GM19035 (cell line): ENCODE measurements at regions not wholly inside any gene's neighbourhood (a gene's known extent, or its start where the extent isn't known, plus 50 kb on each side); places are given as distances from the start of the nearest gene placed in this dataset.

Experiments used
- ATAC-seq: cut with Tn5 transposase; IDR thresholded peaks from one replicate; pipeline ENCODE4 v1.9.1; 2021; ENCODE audit not compliant: unreplicated experiment

DNA sequence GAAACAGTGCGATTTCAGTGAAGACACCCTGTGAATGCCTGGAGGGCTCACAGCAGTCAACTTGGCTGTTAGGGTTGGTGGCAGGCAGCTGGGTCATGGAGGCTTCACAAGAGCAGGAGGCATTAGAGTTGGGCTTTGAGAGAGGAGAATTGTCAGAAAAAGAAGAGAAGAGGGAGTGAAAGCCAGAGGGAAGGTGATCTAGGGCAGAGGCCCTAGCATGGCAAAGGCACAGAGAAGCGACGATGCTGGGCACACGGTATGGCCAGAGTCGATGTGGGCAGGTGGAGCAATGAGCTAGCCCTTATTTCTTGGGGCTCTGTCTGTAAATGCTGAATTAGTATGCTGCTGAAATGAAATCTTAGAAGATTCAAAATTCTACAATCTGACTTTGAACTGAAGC, 52.6 kb upstream of the OLFM4 start:
- no peak for ATAC-seq

DNA sequence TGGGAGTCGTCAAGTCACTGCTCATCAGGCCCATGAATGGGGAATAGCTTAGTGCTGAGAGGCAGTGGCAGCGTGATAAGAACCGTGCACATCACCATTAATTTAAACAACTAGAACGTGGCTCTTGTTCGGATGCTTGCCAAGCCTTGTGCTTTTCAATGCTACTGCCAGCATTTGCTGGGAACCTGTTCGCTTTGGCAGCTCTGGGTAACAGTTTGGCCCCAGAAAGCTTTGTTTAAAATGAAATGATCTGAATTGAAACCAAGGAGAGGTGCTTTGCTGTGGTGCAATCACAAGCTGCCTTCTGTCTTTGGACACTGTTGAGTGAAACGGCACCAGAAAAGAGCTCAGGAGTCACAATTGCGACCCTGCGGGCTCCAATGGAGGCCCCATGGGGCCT, 53.5 kb upstream of the OLFM4 start:
- no peak for ATAC-seq

GRCh38 chr13:52974711-52975110, 53.9 kb upstream of the OLFM4 start:
- ATAC-seq: no peak

DNA sequence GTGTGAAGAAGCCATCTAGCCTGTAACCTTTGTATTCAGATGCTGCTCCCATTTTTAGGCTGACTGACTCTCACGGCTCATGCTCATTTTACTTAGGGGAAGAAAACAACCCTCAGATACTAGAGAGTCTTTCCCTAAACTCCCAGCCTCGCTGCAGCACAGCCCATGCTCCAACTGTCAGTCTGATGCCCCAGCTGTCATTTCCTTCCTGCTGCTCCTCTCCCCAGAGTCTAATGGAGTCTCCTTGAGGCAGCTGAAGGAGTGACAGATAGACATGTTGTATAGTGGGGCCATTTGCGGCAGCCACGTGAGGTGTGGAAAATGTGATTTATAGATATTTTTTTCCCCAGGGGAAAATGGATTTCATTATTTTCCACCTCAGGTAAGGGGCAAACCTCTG, 59.2 kb upstream of the OLFM4 start:
- no peak for ATAC-seq

DNA sequence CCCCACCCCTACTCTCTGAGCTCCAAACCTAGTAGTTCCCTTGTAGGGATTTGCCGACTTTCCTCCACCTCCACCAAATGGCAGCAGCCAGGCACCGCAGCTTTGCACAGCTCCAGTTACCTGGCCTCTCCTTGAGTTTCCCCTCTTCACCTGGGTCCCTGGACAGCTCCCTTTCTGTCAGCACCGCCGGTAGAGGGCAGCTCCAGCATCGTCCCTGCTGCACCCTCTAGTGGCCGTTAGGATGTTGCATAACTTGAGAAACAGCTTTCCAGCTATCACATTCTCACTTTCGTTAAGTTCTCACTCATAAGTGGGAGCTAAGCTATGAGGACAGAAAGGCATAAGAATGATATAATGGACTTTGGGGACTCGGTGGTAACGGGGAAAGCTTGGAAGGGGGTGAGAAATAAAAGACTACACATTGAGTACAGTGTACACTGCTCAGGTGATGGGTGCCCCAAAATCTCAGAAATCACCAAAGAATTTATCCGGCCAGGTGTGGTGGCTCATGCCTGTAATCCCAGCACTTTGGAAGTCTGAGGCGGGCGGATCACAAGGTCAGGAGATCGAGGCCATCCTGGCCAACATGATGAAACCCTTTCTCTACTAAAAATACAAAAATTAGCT, 60.4 kb upstream of the OLFM4 start:
- ATAC-seq: peak; percentile 98

DNA sequence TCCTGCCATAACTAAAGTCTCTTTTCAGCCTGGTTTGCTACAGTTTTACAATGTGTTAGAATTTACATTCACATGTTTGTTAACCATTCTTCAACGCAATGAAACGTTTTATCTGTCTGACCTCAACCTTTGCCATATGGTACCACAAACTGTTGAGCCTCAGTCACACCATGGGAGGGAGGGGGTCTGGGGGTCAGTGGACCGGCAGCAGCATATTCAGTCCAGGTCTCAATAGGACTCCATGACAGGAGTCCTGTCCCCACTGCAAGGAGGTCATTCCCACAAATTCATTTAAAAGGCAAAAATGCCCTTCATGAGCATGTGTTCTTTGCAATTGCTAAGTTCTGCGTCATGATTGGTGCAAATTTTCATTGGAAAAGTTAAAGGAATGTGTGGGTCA, 66.6 kb upstream of the OLFM4 start:
- ATAC-seq: no peak

- ATAC-seq: no peak
These were observed 67.2 kb upstream of the OLFM4 start for GRCh38 chr13:52961256-52961910.

- ATAC-seq: no peak
These were observed 73.1 kb upstream of the OLFM4 start for GRCh38 chr13:52955472-52955874.

DNA sequence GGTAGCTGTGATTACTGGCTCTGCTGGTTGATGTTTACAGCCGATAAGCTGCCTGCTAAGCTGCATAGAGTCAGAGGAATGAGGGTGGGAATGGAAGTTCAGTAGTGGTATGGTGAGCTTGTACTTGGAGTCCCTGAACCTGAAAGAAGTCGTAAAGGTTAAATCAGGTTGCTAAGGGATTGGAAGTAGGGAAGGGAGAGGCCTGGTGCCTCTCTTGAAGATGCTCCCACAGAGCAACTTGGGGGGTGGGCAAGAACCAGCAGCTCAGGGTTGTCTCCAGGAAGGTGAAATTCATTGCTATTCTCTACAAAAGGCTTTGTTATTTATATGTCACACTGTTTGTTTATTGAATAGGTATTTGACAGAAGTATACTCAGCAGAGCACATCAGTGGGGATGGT, 73.8 kb upstream of the OLFM4 start:
- ATAC-seq: no peak

GRCh38 chr13:52950436-52950956, 78.1 kb upstream of the OLFM4 start:
- ATAC-seq: no peak

DNA sequence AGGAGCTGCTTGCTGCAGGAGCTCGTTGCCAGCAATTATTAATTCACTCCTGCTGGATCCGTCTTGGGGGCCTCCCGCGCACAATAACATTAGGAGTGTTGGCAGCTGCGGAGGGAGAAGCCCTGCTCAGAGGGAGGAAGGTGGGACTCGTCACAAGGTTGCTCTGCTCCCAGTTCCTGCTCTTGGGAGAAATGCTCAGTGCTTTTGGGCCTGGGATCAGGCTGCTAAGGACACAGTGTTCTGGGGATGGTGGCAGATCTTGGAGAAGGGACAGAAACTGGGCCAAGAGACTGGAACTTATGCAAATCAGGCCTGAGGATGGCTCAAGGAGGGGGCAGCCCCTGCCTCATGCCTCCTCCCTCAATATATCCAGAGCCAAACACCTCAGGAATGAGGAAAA, 78.9 kb upstream of the OLFM4 start:
- ATAC-seq: no peak

GRCh38 chr13:52949044-52949443, 79.6 kb upstream of the OLFM4 start:
- no peak for ATAC-seq

- no peak for ATAC-seq
These were observed 80.7 kb upstream of the OLFM4 start for GRCh38 chr13:52947921-52948373.

- ATAC-seq: no peak
These were observed 83.3 kb upstream of the OLFM4 start for GRCh38 chr13:52945348-52945747.

DNA sequence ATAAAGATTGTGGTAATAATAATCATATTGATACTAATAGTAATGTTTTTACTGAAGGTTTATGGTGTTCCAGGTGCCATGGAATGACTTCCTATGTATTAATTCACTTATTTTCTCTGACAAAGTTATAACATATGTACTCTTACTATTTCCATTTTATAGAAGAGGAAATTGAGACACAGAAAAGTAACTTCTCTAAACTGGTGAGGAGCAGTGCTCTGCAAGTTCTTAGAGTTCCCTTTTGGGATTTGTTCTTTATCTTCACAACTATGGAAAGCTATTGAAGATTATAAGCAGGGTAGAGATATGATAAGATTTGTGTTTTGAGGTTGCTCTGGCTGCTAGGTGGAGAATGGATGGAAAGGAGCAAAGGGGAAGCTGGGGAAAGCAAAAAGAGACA, 83.9 kb upstream of the OLFM4 start:
- ATAC-seq: no peak

DNA sequence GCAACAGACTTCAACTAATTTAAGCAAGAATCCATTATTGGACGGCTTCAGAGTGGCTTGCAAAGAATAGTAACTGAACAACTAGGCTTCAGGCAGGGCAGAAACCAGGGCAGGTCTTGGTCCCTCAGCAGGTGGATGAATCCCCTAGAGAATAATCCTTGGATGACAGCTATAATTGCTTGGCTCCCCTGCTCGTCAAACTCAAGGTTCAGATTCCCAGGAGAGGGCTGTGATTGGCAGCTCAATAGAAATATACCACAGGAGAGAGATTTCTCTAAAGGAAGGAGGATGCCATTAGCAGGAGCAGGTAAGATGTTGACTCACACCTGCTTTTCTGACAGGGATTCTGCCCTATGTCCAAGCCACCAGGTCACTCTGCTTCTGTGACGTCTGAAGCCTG, 89.6 kb upstream of the PCDH8 start:
- ATAC-seq: no peak

DNA sequence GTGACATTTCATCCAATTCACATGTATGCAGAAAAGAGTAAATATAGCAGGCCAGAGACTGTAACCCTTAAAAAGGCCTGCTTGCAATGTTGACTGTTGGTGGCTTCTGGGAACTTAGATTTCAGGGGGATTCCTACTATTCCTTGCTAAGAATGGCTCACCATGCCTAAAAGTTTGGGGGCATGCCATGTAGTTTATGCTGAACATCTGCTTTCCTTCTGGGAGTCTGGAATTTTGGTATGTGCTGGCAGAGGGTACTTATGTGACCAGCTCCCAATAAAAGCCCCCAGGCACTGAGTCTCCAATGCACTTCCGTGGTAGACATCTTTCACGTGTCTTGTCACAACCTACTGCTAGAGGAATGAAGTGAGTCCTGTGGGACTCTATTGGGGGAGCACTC, 88.4 kb upstream of the PCDH8 start:
- ATAC-seq: no peak

- ATAC-seq: no peak
These were observed 85.8 kb upstream of the PCDH8 start for GRCh38 chr13:52934258-52934657.

DNA sequence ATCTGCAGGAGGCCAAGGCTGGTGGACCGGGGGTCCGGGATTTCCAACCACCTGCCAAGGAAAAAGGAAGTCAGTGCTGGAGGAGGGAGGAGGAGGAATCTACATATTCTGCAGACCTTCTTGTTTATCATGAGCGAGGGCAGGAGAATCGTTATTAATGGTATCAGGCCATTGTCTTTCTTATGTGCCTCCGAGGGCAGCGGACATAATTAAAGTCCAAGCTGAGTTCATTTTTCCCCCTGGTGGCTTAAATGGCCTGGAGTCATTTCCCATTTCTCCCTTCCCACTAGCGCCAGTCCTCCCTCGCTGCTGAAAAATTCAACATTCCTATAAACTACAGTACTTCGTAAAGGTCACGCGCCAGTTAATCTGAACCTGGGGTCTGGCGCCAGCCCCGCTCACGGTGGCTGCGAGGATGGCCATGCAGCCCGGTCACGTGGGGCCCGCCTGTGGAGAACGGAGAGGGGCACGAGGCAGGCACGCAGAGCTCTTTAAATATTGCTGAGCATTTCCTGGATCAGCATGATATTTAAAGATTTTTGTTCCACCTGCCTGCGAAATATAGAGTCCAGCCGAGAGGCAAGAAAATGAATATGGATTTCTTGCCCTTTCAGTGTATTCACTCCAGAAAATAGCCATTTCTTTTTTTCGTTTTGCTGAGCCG, 85.2 kb upstream of the PCDH8 start:
- ATAC-seq: no peak

- ATAC-seq: no peak
These were observed 84.7 kb upstream of the PCDH8 start for GRCh38 chr13:52933099-52933498.

GRCh38 chr13:52932649-52933048, 84.2 kb upstream of the PCDH8 start:
- no peak for ATAC-seq
